GM12892 (cell line): ENCODE measurements at regions not wholly inside any gene's neighbourhood (a gene's known extent, or its start where the extent isn't known, plus 50 kb on each side); places are given as distances from the start of the nearest gene placed in this dataset.

Source experiments
- POLR2A ChIP-seq: IDR thresholded peaks from 2 replicates; pipeline ENCODE4 v1.6.1; 2011; ENCODE audit warnings: low read depth, low read length, control low read depth
- TAF1 ChIP-seq: IDR thresholded peaks from 2 replicates; pipeline ENCODE4 v1.6.1; 2011; ENCODE audit warnings: low read depth, mild to moderate bottlenecking, control low read depth, low read length, borderline replicate concordance

GRCh38 chr2:7476371-7476770 lies 559.2 kb downstream of the RNF144A start:
- TF ChIP-seq POLR2A (no peak), TAF1 (no peak)
